ENCODE measurements at regions not wholly inside any gene's neighbourhood (a gene's known extent, or its start where the extent isn't known, plus 50 kb on each side); places are given as distances from the start of the nearest gene placed in this dataset.
"Not testable (repeated sequence)": the region's sequence is repeated elsewhere in the genome, so short reads cannot be mapped to it uniquely, and the experiment has no call there.

DNA sequence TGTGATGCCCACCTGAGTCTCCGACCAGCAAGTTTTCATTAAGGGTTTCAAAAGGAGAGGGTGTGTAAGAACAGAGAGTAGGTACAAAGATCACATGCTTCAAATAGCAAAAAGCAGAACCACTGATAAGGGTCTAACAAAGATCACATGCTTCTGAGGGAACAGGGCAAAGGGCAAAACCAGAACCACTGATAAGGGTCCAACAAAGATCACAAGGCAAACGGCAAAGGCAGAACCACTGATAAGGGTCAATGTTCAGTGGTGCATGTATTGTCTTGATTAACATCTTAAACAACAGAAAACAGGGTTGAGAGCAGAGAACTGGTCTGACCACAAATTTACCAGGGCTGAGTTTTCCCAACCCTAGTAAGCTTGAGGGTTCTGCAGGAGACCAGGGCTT lies 145.8 kb upstream of the NBPF11 start:
- not testable (repeated sequence) for TF ChIP-seq POLR2AphosphoS5, CTCF, POLR2A, EP300 (IDR thresholded peaks at IDR 0.05)
